Amniotic epithelial cell (primary cell): ENCODE measurements at regions not wholly inside any gene's neighbourhood (a gene's known extent, or its start where the extent isn't known, plus 50 kb on each side); places are given as distances from the start of the nearest gene placed in this dataset.
A peak's percentile ranks its signal among the peaks of the same experiment; 100 is the strongest.

Experiments used
- DNase-seq: peaks from one replicate; pipeline ENCODE4 v3.0.0-alpha.2; 2010; ENCODE audit warnings: low read depth

- peak; percentile 62 for DNase-seq
Measured at GRCh38 chr11:122273476-122274191, 157.6 kb upstream of the BLID start.

GRCh38 chr11:122271745-122272144 is 155.7 kb upstream of the BLID start:
- DNase-seq: no peak

- DNase-seq: no peak
Measured at GRCh38 chr11:122271137-122271536, 155.1 kb upstream of the BLID start.

GRCh38 chr11:122270535-122270934 is 154.5 kb upstream of the BLID start:
- DNase-seq: no peak

- DNase-seq: no peak
Measured at GRCh38 chr11:122269824-122270223, 153.8 kb upstream of the BLID start.

GRCh38 chr11:122268601-122269130 is 152.7 kb upstream of the BLID start:
- no peak for DNase-seq

- DNase-seq: peak; percentile 96
Measured at GRCh38 chr11:122267602-122268001, 151.6 kb upstream of the BLID start.

- no peak for DNase-seq
Measured at GRCh38 chr11:122265981-122266380, 150.0 kb upstream of the BLID start.

- DNase-seq: no peak
Measured at GRCh38 chr11:122264121-122264520, 148.1 kb upstream of the BLID start.

GRCh38 chr11:122261546-122261945 is 145.5 kb upstream of the BLID start:
- peak; percentile 66 for DNase-seq

GRCh38 chr11:122259195-122259821 is 143.3 kb upstream of the BLID start:
- DNase-seq: no peak

GRCh38 chr11:122258446-122259194 is 142.6 kb upstream of the BLID start:
- DNase-seq: peak; percentile 24

GRCh38 chr11:122253589-122254231 is 137.7 kb upstream of the BLID start:
- peak; percentile 77 for DNase-seq

GRCh38 chr11:122248939-122249338 is 132.9 kb upstream of the BLID start:
- peak; percentile 68 for DNase-seq

- no peak for DNase-seq
Measured at GRCh38 chr11:122248131-122248530, 132.1 kb upstream of the BLID start.

GRCh38 chr11:122246874-122247273 is 130.9 kb upstream of the BLID start:
- no peak for DNase-seq

- no peak for DNase-seq
Measured at GRCh38 chr11:122242731-122243130, 126.7 kb upstream of the BLID start.

- DNase-seq: no peak
Measured at GRCh38 chr11:122241566-122241965, 125.6 kb upstream of the BLID start.

- DNase-seq: no peak
Measured at GRCh38 chr11:122240638-122241037, 124.6 kb upstream of the BLID start.

- peak; percentile 97 for DNase-seq
Measured at GRCh38 chr11:122235615-122236014, 119.6 kb upstream of the BLID start.

GRCh38 chr11:122234780-122235179 is 118.8 kb upstream of the BLID start:
- no peak for DNase-seq

- DNase-seq: no peak
Measured at GRCh38 chr11:122234257-122234656, 118.2 kb upstream of the BLID start.
